ENCODE measurements at regions not wholly inside any gene's neighbourhood (a gene's known extent, or its start where the extent isn't known, plus 50 kb on each side); places are given as distances from the start of the nearest gene placed in this dataset.
A peak's percentile ranks its signal among the peaks of the same experiment; 100 is the strongest.

- H3K27ac ChIP-seq, result no peak overlapping the region
- ChIA-PET CTCF (no interaction called here), POLR2A (ENCODE audit: low non-redundant PET) (no interaction called here)
- TF ChIP-seq, protein P1, sequence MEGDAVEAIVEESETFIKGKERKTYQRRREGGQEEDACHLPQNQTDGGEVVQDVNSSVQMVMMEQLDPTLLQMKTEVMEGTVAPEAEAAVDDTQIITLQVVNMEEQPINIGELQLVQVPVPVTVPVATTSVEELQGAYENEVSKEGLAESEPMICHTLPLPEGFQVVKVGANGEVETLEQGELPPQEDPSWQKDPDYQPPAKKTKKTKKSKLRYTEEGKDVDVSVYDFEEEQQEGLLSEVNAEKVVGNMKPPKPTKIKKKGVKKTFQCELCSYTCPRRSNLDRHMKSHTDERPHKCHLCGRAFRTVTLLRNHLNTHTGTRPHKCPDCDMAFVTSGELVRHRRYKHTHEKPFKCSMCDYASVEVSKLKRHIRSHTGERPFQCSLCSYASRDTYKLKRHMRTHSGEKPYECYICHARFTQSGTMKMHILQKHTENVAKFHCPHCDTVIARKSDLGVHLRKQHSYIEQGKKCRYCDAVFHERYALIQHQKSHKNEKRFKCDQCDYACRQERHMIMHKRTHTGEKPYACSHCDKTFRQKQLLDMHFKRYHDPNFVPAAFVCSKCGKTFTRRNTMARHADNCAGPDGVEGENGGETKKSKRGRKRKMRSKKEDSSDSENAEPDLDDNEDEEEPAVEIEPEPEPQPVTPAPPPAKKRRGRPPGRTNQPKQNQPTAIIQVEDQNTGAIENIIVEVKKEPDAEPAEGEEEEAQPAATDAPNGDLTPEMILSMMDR (conservative IDR thresholded peaks at IDR 0.05; ENCODE audit: low read depth), result no peak
- no peak for DNase-seq (ENCODE audit: low spot score)
These were observed 462.6 kb downstream of the MIAT start for GRCh38 chr22:27120036-27120435.

DNA sequence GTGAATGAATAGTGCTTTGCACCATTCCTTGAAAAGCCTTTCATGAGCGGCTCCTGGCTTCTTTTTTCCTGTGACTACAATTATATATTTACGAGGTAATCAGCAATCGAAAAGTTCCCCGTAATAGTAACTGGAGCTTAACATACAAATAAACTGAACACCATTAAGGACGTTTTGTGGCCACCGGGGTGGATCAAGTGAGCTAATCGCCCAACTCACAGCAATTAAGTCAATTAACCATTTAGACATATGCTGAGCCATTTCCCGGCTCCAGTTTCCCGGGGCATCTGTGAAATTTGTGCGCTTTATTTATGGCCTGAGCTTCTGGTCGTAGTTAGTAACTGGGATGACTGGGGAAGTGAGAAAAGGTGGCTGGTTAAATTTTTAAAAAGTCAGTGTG is 465.2 kb downstream of the MIAT start:
- CTCF ChIA-PET, result interaction anchor here (0.6 kb wide), 1 partner anchor 247 kb away, joined by 3 read pairs; no protein-coding TSS in a partner anchor
- POLR2A ChIA-PET (ENCODE audit: low non-redundant PET), result no interaction called here
- DNase-seq (ENCODE audit: low spot score), result no peak
- TF ChIP-seq, protein P1 (conservative IDR thresholded peaks at IDR 0.05; ENCODE audit: low read depth), result no peak
- no peak overlapping the region for H3K27ac ChIP-seq

- ChIA-PET CTCF (no interaction called here), POLR2A (ENCODE audit: low non-redundant PET) (no interaction called here)
- TF ChIP-seq, protein P1 (conservative IDR thresholded peaks at IDR 0.05; ENCODE audit: low read depth), result no peak
- H3K27ac ChIP-seq, result no peak overlapping the region
- DNase-seq (ENCODE audit: low spot score), result no peak
These were observed 466.5 kb downstream of the MIAT start for GRCh38 chr22:27123880-27124279.

GRCh38 chr22:27124351-27124966 is 467.1 kb downstream of the MIAT start:
- CTCF ChIA-PET, result no interaction called here
- POLR2A ChIA-PET (ENCODE audit: low non-redundant PET), result no interaction called here

GRCh38 chr22:27125539-27125938 is 468.2 kb downstream of the MIAT start:
- ChIA-PET CTCF (no interaction called here), POLR2A (ENCODE audit: low non-redundant PET) (no interaction called here)
- no peak overlapping the region for H3K27ac ChIP-seq
- DNase-seq (ENCODE audit: low spot score), result no peak
- TF ChIP-seq, protein P1 (conservative IDR thresholded peaks at IDR 0.05; ENCODE audit: low read depth), result no peak

More at GRCh38 chr22:27124351-27124966, 467.1 kb downstream of the MIAT start:
- H3K27ac ChIP-seq, result 0 out of 2 replicates have a peak overlapping the region, but pooled peaks have one; percentile 17
- DNase-seq (ENCODE audit: low spot score), result no peak
- TF ChIP-seq, protein P1 (conservative IDR thresholded peaks at IDR 0.05; ENCODE audit: low read depth), result no peak

DNA sequence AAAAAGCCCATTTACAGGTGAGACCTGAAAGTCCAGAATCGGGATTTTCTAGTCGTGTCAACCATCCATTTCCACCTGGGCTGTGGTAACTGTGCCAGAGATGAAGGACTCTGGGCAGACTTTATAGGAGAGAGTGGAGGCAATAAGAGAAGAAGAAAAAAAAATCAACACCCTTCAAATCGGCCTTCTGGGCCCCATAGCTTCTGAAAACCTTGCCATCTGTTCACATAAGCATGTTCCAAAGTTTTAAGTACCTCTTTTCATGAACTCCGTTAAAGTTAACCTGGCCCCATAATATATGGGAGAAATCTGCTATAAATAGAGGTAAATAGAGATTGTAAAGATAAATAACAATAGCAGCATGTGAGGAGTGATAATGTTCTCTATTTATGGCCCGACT is 470.5 kb downstream of the MIAT start:
- TF ChIP-seq, protein P1 (conservative IDR thresholded peaks at IDR 0.05; ENCODE audit: low read depth), result no peak
- ChIA-PET POLR2A (ENCODE audit: low non-redundant PET) (no interaction called here), CTCF (no interaction called here)
- H3K27ac ChIP-seq, result no peak overlapping the region
- DNase-seq (ENCODE audit: low spot score), result no peak
